ENCODE measurements at regions not wholly inside any gene's neighbourhood (a gene's known extent, or its start where the extent isn't known, plus 50 kb on each side); places are given as distances from the start of the nearest gene placed in this dataset.

DNA sequence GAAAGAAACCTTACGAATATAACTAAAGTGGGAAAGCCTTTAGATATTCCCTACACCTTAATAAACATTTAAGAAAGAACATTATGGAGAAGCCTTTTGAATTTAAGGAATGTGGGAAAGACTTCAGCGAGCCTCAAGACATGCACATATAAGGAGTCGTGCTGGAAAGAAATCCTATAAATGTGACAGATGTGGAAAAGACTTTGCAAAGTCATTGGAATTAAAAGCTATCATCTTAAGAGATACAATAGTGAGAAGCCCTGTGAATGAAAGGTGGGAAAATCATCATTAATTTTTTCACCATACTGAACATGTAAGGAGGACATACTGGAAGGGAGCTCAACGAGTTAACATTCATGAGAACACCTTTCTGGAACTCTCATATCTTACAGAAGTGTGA, 650.5 kb upstream of the DEFB115 start:
- TF ChIP-seq, protein P1, sequence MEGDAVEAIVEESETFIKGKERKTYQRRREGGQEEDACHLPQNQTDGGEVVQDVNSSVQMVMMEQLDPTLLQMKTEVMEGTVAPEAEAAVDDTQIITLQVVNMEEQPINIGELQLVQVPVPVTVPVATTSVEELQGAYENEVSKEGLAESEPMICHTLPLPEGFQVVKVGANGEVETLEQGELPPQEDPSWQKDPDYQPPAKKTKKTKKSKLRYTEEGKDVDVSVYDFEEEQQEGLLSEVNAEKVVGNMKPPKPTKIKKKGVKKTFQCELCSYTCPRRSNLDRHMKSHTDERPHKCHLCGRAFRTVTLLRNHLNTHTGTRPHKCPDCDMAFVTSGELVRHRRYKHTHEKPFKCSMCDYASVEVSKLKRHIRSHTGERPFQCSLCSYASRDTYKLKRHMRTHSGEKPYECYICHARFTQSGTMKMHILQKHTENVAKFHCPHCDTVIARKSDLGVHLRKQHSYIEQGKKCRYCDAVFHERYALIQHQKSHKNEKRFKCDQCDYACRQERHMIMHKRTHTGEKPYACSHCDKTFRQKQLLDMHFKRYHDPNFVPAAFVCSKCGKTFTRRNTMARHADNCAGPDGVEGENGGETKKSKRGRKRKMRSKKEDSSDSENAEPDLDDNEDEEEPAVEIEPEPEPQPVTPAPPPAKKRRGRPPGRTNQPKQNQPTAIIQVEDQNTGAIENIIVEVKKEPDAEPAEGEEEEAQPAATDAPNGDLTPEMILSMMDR (IDR thresholded peaks at IDR 0.05 in 2 of 3, conservative IDR thresholded peaks at IDR 0.05 in 1 of 3; ENCODE audit: control insufficient read depth in 2 of 3, extremely low read depth in 1 of 3, insufficient read depth in 1 of 3, low read depth in 3 of 3, low read length in 3 of 3), result no peak
- TF ChIP-seq MLLT1 (IDR thresholded peaks at IDR 0.05), result no peak
- no peak for TF ChIP-seq RFX5 (IDR thresholded peaks at IDR 0.05; ENCODE audit: low read depth, low read length)
- TF ChIP-seq CBX5 (IDR thresholded peaks at IDR 0.05; ENCODE audit: low read depth), result no peak
- no peak for TF ChIP-seq GABPA (IDR thresholded peaks at IDR 0.05; ENCODE audit: low read depth)
- TF ChIP-seq PAX8 (IDR thresholded peaks at IDR 0.05), result no peak
- no peak for TF ChIP-seq POLR2A (IDR thresholded peaks at IDR 0.05; ENCODE audit: low read depth, low read length)
- TF ChIP-seq, protein P2, sequence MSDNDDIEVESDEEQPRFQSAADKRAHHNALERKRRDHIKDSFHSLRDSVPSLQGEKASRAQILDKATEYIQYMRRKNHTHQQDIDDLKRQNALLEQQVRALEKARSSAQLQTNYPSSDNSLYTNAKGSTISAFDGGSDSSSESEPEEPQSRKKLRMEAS (IDR thresholded peaks at IDR 0.05; ENCODE audit: low read depth, low read length), result no peak
- no peak for TF ChIP-seq CREM (IDR thresholded peaks at IDR 0.05; ENCODE audit: low read depth)
- no peak for TF ChIP-seq TAF1 (IDR thresholded peaks at IDR 0.05; ENCODE audit: borderline replicate concordance, low read depth, low read length)
- TF ChIP-seq HCFC1 (IDR thresholded peaks at IDR 0.05; ENCODE audit: low read length), result no peak
- TF ChIP-seq STAT3 (IDR thresholded peaks at IDR 0.05; ENCODE audit: low read depth, low read length), result no peak
- no peak for TF ChIP-seq HDGF (IDR thresholded peaks at IDR 0.05)
